ENCODE measurements at regions not wholly inside any gene's neighbourhood (a gene's known extent, or its start where the extent isn't known, plus 50 kb on each side); places are given as distances from the start of the nearest gene placed in this dataset.

DNA sequence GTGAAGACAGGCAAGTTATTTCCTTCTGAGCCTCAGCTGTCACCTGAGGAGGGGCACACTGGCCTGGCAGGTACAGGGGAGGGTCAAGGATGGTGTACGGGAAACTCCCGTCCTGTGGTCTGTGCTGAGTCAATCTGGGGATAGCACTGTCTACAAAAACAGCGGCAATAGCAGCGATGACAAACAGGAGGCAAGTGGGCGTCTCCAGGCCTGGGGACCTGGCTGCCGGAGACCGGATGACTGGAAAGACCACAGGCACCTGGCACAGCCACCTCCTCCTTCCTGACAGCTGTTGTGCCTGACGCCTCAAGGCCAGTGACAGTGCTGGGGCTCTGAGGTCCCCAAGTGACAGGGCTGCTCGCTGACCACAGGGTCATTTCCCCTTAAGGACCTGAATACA lies 202.1 kb upstream of the HS6ST1 start:
- Histone ChIP-seq H3K36me3 (ENCODE audit: control insufficient read depth in 4 of 4, insufficient read depth in 3 of 4, low read depth in 1 of 4, low read length in 3 of 4) (no peaks in the 10 kb centered on the region), H3K9ac (ENCODE audit: low read depth in 1 of 2, low read length in 2 of 2) (no peak overlapping the region), H3K9me3 (ENCODE audit: control insufficient read depth in 4 of 4, low read length in 3 of 4) (no peaks in the 10 kb centered on the region), H3K4me1 (ENCODE audit: control insufficient read depth in 4 of 4, insufficient read depth in 4 of 4, low read length in 3 of 4) (no peaks in the 10 kb centered on the region), H3K27me3 (ENCODE audit: control insufficient read depth in 4 of 4, insufficient read depth in 4 of 4, low read length in 3 of 4) (no peaks in the 10 kb centered on the region), H3K27ac (ENCODE audit: low read depth in 1 of 2, low read length in 2 of 2) (no peak overlapping the region), H3K4me3 (ENCODE audit: low read depth in 1 of 3, low read length in 3 of 3) (no peak overlapping the region)
- WGBS, result 78% methylated on average over 9 of the region's 9 CpGs
- DNase-seq (ENCODE audit: low spot score), result no peak
- TF ChIP-seq, protein P1, sequence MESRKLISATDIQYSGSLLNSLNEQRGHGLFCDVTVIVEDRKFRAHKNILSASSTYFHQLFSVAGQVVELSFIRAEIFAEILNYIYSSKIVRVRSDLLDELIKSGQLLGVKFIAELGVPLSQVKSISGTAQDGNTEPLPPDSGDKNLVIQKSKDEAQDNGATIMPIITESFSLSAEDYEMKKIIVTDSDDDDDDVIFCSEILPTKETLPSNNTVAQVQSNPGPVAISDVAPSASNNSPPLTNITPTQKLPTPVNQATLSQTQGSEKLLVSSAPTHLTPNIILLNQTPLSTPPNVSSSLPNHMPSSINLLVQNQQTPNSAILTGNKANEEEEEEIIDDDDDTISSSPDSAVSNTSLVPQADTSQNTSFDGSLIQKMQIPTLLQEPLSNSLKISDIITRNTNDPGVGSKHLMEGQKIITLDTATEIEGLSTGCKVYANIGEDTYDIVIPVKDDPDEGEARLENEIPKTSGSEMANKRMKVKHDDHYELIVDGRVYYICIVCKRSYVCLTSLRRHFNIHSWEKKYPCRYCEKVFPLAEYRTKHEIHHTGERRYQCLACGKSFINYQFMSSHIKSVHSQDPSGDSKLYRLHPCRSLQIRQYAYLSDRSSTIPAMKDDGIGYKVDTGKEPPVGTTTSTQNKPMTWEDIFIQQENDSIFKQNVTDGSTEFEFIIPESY (IDR thresholded peaks at IDR 0.05), result no peak
- TF ChIP-seq, protein P2, sequence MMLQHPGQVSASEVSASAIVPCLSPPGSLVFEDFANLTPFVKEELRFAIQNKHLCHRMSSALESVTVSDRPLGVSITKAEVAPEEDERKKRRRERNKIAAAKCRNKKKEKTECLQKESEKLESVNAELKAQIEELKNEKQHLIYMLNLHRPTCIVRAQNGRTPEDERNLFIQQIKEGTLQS (IDR thresholded peaks at IDR 0.05), result no peak
- TF ChIP-seq SP1 (IDR thresholded peaks at IDR 0.05), result no peak
- no peak for TF ChIP-seq HNF4A (conservative IDR thresholded peaks at IDR 0.05)
- no peak for TF ChIP-seq RAD21 (IDR thresholded peaks at IDR 0.05)
- TF ChIP-seq, protein P3, sequence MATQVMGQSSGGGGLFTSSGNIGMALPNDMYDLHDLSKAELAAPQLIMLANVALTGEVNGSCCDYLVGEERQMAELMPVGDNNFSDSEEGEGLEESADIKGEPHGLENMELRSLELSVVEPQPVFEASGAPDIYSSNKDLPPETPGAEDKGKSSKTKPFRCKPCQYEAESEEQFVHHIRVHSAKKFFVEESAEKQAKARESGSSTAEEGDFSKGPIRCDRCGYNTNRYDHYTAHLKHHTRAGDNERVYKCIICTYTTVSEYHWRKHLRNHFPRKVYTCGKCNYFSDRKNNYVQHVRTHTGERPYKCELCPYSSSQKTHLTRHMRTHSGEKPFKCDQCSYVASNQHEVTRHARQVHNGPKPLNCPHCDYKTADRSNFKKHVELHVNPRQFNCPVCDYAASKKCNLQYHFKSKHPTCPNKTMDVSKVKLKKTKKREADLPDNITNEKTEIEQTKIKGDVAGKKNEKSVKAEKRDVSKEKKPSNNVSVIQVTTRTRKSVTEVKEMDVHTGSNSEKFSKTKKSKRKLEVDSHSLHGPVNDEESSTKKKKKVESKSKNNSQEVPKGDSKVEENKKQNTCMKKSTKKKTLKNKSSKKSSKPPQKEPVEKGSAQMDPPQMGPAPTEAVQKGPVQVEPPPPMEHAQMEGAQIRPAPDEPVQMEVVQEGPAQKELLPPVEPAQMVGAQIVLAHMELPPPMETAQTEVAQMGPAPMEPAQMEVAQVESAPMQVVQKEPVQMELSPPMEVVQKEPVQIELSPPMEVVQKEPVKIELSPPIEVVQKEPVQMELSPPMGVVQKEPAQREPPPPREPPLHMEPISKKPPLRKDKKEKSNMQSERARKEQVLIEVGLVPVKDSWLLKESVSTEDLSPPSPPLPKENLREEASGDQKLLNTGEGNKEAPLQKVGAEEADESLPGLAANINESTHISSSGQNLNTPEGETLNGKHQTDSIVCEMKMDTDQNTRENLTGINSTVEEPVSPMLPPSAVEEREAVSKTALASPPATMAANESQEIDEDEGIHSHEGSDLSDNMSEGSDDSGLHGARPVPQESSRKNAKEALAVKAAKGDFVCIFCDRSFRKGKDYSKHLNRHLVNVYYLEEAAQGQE (IDR thresholded peaks at IDR 0.05), result no peak
- TF ChIP-seq, protein P4, sequence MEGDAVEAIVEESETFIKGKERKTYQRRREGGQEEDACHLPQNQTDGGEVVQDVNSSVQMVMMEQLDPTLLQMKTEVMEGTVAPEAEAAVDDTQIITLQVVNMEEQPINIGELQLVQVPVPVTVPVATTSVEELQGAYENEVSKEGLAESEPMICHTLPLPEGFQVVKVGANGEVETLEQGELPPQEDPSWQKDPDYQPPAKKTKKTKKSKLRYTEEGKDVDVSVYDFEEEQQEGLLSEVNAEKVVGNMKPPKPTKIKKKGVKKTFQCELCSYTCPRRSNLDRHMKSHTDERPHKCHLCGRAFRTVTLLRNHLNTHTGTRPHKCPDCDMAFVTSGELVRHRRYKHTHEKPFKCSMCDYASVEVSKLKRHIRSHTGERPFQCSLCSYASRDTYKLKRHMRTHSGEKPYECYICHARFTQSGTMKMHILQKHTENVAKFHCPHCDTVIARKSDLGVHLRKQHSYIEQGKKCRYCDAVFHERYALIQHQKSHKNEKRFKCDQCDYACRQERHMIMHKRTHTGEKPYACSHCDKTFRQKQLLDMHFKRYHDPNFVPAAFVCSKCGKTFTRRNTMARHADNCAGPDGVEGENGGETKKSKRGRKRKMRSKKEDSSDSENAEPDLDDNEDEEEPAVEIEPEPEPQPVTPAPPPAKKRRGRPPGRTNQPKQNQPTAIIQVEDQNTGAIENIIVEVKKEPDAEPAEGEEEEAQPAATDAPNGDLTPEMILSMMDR (IDR thresholded peaks at IDR 0.05; ENCODE audit: low read depth, low read length, missing input control), result no peak
- TF ChIP-seq FOXA2 (IDR thresholded peaks at IDR 0.05), result no peak
- TF ChIP-seq GABPA (IDR thresholded peaks at IDR 0.05 in 1 of 2, conservative IDR thresholded peaks at IDR 0.05 in 1 of 2), result no peak
- TF ChIP-seq TAF1 (conservative IDR thresholded peaks at IDR 0.05), result no peak

DNA sequence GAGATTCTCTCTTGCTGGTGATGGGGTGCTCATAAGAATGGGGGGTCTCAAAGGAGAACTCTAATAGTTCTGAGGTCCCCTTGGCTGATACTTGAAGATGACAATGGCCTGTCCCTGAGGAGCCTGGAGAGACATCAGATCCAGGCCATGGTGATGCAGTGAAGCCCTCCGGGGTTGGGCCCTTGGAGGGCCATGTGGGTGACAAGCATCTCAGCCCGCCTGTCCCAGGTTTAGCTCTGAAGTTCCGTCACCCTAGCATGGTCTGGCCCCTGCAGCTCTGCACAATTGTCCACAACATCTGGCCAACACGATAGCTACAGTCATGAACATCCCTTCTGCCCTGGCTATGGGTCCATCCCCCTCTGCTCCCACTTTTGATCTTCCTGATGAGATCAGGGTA lies 202.8 kb upstream of the HS6ST1 start:
- no peaks in the 10 kb centered on the region for H3K4me1 ChIP-seq (ENCODE audit: control insufficient read depth in 4 of 4, insufficient read depth in 4 of 4, low read length in 3 of 4)
- H3K9me3 ChIP-seq (ENCODE audit: control insufficient read depth in 4 of 4, low read length in 3 of 4), result no peaks in the 10 kb centered on the region
- H3K36me3 ChIP-seq (ENCODE audit: control insufficient read depth in 4 of 4, insufficient read depth in 3 of 4, low read depth in 1 of 4, low read length in 3 of 4), result no peaks in the 10 kb centered on the region
- no peak for DNase-seq (ENCODE audit: low spot score)
- H3K27me3 ChIP-seq (ENCODE audit: control insufficient read depth in 4 of 4, insufficient read depth in 4 of 4, low read length in 3 of 4), result no peaks in the 10 kb centered on the region
- WGBS, result 91% methylated on average over 4 of the region's 4 CpGs
- H3K4me3 ChIP-seq (ENCODE audit: low read depth in 1 of 3, low read length in 3 of 3), result no peak overlapping the region
- no peak overlapping the region for H3K9ac ChIP-seq (ENCODE audit: low read depth in 1 of 2, low read length in 2 of 2)
- H3K27ac ChIP-seq (ENCODE audit: low read depth in 1 of 2, low read length in 2 of 2), result no peak overlapping the region
- TF ChIP-seq GABPA (IDR thresholded peaks at IDR 0.05 in 1 of 2, conservative IDR thresholded peaks at IDR 0.05 in 1 of 2) (no peak), JUND (IDR thresholded peaks at IDR 0.05) (no peak), SP1 (IDR thresholded peaks at IDR 0.05) (no peak), TAF1 (conservative IDR thresholded peaks at IDR 0.05) (no peak), FOXA2 (IDR thresholded peaks at IDR 0.05) (no peak), RAD21 (IDR thresholded peaks at IDR 0.05) (no peak), HNF4A (conservative IDR thresholded peaks at IDR 0.05) (no peak), EGR1 (IDR thresholded peaks at IDR 0.05; ENCODE audit: low read depth in 2 of 2) (no peak), RXRA (IDR thresholded peaks at IDR 0.05) (no peak), YY1 (IDR thresholded peaks at IDR 0.05) (no peak), FOXA1 (IDR thresholded peaks at IDR 0.05) (no peak), HNF4G (IDR thresholded peaks at IDR 0.05) (no peak), NR2F2 (IDR thresholded peaks at IDR 0.05) (no peak)
- TF ChIP-seq, protein P2 (IDR thresholded peaks at IDR 0.05), result no peak
- TF ChIP-seq, protein P3 (IDR thresholded peaks at IDR 0.05), result no peak
- TF ChIP-seq, protein P4 (IDR thresholded peaks at IDR 0.05; ENCODE audit: low read depth, low read length, missing input control), result no peak
- TF ChIP-seq, protein P5, sequence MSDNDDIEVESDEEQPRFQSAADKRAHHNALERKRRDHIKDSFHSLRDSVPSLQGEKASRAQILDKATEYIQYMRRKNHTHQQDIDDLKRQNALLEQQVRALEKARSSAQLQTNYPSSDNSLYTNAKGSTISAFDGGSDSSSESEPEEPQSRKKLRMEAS (IDR thresholded peaks at IDR 0.05), result no peak

Data from liver (tissue), 8 donors.